Esophagus squamous epithelium (tissue), 5 donors: ENCODE measurements at regions not wholly inside any gene's neighbourhood (a gene's known extent, or its start where the extent isn't known, plus 50 kb on each side); places are given as distances from the start of the nearest gene placed in this dataset.
A peak's percentile ranks its signal among the peaks of the same experiment; 100 is the strongest.

Experiments
- DNase-seq: peaks from one replicate; lab custom pipeline; 2025; lab: John Stamatoyannopoulos, UW
- H3K27ac ChIP-seq, 4 donors: fragments of 200-600 bp; sonication (generic); one replicate each; pipeline ENCODE4 v1.5.1; 2016 to 2019; ENCODE audit warnings: mild to moderate bottlenecking in 1 of 4
- H3K27me3 ChIP-seq, 4 donors: fragments of 200-600 bp; sonication (generic); 1 replicate in 3 of 4; 2 replicates in 1 of 4; pipeline versions ENCODE4 v1.5.1 to v1.6.0; 2017 to 2021; ENCODE audit warnings: antibody characterized with exemption in 1 of 4
- H3K36me3 ChIP-seq, 3 donors: fragments of 200-600 bp; sonication (generic); one replicate each; pipeline ENCODE4 v1.5.1; 2016 to 2019
- H3K4me1 ChIP-seq, 3 donors: fragments of 200-600 bp; sonication (generic); one replicate each; pipeline ENCODE4 v1.5.1; 2017 to 2019
- H3K4me3 ChIP-seq, 4 donors: fragments of 200-600 bp; sonication (generic); 1 replicate in 3 of 4; 2 replicates in 1 of 4; pipeline ENCODE4 v1.5.1; 2016 to 2019; ENCODE audit warnings: mild to moderate bottlenecking in 2 of 4, moderate library complexity in 1 of 4
- H3K9me3 ChIP-seq, 3 donors: fragments of 200-600 bp; sonication (generic); one replicate each; pipeline ENCODE4 v1.5.1; 2016 to 2019
- POLR2A ChIP-seq, 4 donors: fragments of 450-650 bp; IDR thresholded peaks; one replicate each; pipeline ENCODE4 v1.6.1; 2017; ENCODE audit warnings: antibody characterized with exemption in 4 of 4, mild to moderate bottlenecking in 4 of 4, moderate library complexity in 3 of 4
- WGBS, 2 donors: methylation state at CpG; one replicate each; pipeline ENCODE4 v1.1.5; 2018; 5-methylcytosine and 5-hydroxymethylcytosine counted together
- intact Hi-C: fragments of 100-400 bp; cut with DNase I; formaldehyde crosslinking; loops from one replicate; pipeline ENCODE4 v1.15.0; 2022
- TF ChIP-seq, protein P1 (sequence below), 6 experiments: fragments of 450-650 bp in 4 of 6; fragments of 200-600 bp in 2 of 6; sonication (generic) in 2 of 6; IDR thresholded peaks; one replicate each; pipeline ENCODE4 v1.5.1; 2016 to 2019; ENCODE audit warnings: antibody characterized with exemption in 6 of 6, mild to moderate bottlenecking in 4 of 6, moderate library complexity in 4 of 6
- donor health status: DM: yes; HTN: yes; CAD: no.

DNA sequence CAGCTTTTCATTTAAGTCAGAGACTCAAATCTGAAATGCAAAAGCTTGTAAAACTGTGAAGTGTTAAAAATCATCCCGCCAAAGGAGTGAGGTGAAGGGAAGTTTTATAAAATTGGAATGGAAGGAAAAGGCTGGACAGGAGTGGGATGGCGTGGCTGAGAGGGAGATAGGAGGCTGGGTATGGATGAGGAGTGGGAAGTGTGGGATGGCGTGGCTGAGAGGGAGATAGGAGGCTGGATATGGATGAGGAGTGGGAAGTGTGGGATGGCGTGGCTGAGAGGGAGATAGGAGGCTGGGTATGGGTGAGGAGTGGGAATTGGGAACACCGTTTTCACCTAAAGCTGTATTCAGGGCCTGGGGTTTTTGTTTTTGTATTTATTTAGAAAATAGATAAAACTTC lies 59.4 kb upstream of the NKX2-2 start:
- Histone ChIP-seq H3K27ac (no peak overlapping the region), H3K27me3 (peaks cover 0 to 33% (median 0%) of the 10 kb centered on the region in 4 donors), H3K4me1 (no peaks in the 10 kb centered on the region), H3K4me3 (no peak overlapping the region), H3K36me3 (no peaks in the 10 kb centered on the region), H3K9me3 (no peaks in the 10 kb centered on the region)
- intact Hi-C loops: no loop called here
- DNase-seq: no peak
- TF ChIP-seq, protein P1, sequence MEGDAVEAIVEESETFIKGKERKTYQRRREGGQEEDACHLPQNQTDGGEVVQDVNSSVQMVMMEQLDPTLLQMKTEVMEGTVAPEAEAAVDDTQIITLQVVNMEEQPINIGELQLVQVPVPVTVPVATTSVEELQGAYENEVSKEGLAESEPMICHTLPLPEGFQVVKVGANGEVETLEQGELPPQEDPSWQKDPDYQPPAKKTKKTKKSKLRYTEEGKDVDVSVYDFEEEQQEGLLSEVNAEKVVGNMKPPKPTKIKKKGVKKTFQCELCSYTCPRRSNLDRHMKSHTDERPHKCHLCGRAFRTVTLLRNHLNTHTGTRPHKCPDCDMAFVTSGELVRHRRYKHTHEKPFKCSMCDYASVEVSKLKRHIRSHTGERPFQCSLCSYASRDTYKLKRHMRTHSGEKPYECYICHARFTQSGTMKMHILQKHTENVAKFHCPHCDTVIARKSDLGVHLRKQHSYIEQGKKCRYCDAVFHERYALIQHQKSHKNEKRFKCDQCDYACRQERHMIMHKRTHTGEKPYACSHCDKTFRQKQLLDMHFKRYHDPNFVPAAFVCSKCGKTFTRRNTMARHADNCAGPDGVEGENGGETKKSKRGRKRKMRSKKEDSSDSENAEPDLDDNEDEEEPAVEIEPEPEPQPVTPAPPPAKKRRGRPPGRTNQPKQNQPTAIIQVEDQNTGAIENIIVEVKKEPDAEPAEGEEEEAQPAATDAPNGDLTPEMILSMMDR (IDR thresholded peaks at IDR 0.05): no peak
- no peak for TF ChIP-seq POLR2A (IDR thresholded peaks at IDR 0.05)
- 52 to 53% methylated on average over 5 of the region's 5 CpGs for WGBS, 2 donors

GRCh38 chr20:21571841-21572690 lies 58.2 kb upstream of the NKX2-2 start:
- no peaks in the 10 kb centered on the region for H3K4me1 ChIP-seq
- intact Hi-C loops: no loop called here
- TF ChIP-seq, protein P1 (IDR thresholded peaks at IDR 0.05): peak; percentile 60 to 80 (median 68)
- no peak for TF ChIP-seq POLR2A (IDR thresholded peaks at IDR 0.05)
- H3K9me3 ChIP-seq: no peaks in the 10 kb centered on the region
- H3K36me3 ChIP-seq: no peaks in the 10 kb centered on the region
- no peak for DNase-seq
- H3K27ac ChIP-seq: no peak overlapping the region
- H3K4me3 ChIP-seq: no peak overlapping the region
- WGBS, 2 donors: 18 to 35% methylated on average over 9 to 11 of the region's 15 CpGs
- H3K27me3 ChIP-seq: peaks cover 0 to 29% (median 0%) of the 10 kb centered on the region in 4 donors

DNA sequence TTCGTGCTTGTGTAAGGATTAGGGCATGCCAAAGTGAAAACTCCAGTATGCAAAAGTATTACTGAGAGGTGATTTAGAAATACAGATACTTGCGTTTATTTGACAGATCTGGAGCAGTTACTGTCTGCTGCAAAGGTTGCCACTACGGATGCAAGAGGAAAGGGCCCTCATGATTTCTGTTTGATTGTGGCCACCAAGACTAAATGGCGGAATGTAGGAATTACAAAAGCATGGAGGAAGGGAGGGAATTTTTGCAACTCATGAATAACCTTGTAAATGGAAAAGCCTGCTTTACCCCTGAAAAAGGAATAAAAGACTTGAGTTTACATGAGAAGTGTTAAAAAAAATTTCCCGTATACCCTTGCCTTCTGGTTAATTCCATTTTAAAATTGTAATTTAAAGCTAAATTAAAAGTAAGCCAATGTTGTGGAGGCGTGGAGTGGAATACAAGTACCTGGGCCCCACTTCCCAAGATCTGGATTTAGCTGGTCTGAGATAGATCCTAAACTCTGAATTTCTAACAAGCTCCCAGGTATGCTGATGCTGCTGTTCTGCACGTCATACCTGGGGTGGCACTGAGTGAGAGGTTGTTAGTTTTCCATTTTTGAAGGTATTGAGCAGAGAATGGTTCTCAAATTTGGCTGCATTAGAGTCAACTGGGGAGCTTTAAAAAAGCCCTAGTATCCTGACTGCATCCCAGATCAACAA lies 56.6 kb upstream of the NKX2-2 start:
- Histone ChIP-seq H3K4me3 (no peak overlapping the region), H3K27ac (no peak overlapping the region), H3K27me3 (peaks cover 0 to 32% (median 0%) of the 10 kb centered on the region in 4 donors), H3K4me1 (no peaks in the 10 kb centered on the region), H3K9me3 (no peaks in the 10 kb centered on the region), H3K36me3 (no peaks in the 10 kb centered on the region)
- DNase-seq: no peak
- 55 to 58% methylated on average over 7 of the region's 7 CpGs for WGBS, 2 donors
- intact Hi-C loops: no loop called here
- TF ChIP-seq POLR2A (IDR thresholded peaks at IDR 0.05): no peak
- TF ChIP-seq, protein P1 (IDR thresholded peaks at IDR 0.05): no peak

- intact Hi-C loops: no loop called here
- 65 to 68% methylated on average over 3 of the region's 3 CpGs for WGBS, 2 donors
- Histone ChIP-seq H3K36me3 (no peaks in the 10 kb centered on the region), H3K27me3 (peaks cover 0 to 35% (median 0%) of the 10 kb centered on the region in 4 donors), H3K4me1 (no peaks in the 10 kb centered on the region), H3K9me3 (no peaks in the 10 kb centered on the region), H3K4me3 (no peak overlapping the region), H3K27ac (no peak overlapping the region)
- no peak for DNase-seq
- TF ChIP-seq, protein P1 (IDR thresholded peaks at IDR 0.05): no peak
- no peak for TF ChIP-seq POLR2A (IDR thresholded peaks at IDR 0.05)
These were observed 55.7 kb upstream of the NKX2-2 start for GRCh38 chr20:21569586-21569985.
